Caki2 (cell line): ENCODE measurements at regions not wholly inside any gene's neighbourhood (a gene's known extent, or its start where the extent isn't known, plus 50 kb on each side); places are given as distances from the start of the nearest gene placed in this dataset.
"Not testable (repeated sequence)": the region's sequence is repeated elsewhere in the genome, so short reads cannot be mapped to it uniquely, and the experiment has no call there.

ENCODE experiments used
- DNase-seq: peaks from one replicate; pipeline ENCODE4 v3.0.0-alpha.2; 2015; ENCODE audit warnings: low read depth
- in situ Hi-C: cut with HindIII; loops from 2 replicates; pipeline ENCODE4 v1.10.0; 2016; ENCODE audit warnings: low sequenced_read_pairs, low pct_unique_long_range_greater_than_20kb, mixed read lengths

- in situ Hi-C loops: no loop called here
Observed at GRCh38 chr6:43937236-43938177, 167.5 kb downstream of the VEGFA start.

GRCh38 chr6:43936476-43936875 lies 166.5 kb downstream of the VEGFA start:
- in situ Hi-C loops: no loop called here
- DNase-seq: no peak

More at GRCh38 chr6:43937236-43938177, 167.5 kb downstream of the VEGFA start:
- DNase-seq: no peak

GRCh38 chr6:43935921-43936439 lies 166.0 kb downstream of the VEGFA start:
- no peak for DNase-seq

GRCh38 chr6:43934803-43935602 lies 165.0 kb downstream of the VEGFA start:
- in situ Hi-C loops: no loop called here
- no peak for DNase-seq

More at GRCh38 chr6:43935921-43936439, 166.0 kb downstream of the VEGFA start:
- in situ Hi-C loops: no loop called here

GRCh38 chr6:43934183-43934802 lies 164.3 kb downstream of the VEGFA start:
- no peak for DNase-seq
- in situ Hi-C loops: no loop called here

- in situ Hi-C loops: no loop called here
- no peak for DNase-seq
Observed at GRCh38 chr6:43933148-43933885, 163.3 kb downstream of the VEGFA start.

GRCh38 chr6:43932259-43933147 lies 162.5 kb downstream of the VEGFA start:
- no peak for DNase-seq
- in situ Hi-C loops: no loop called here

- in situ Hi-C loops: no loop called here
Observed at GRCh38 chr6:43931201-43931600, 161.2 kb downstream of the VEGFA start.

GRCh38 chr6:43930440-43931154 lies 160.6 kb downstream of the VEGFA start:
- DNase-seq: no peak
- in situ Hi-C loops: no loop called here

More at GRCh38 chr6:43931201-43931600, 161.2 kb downstream of the VEGFA start:
- no peak for DNase-seq

GRCh38 chr6:43929511-43929910 lies 159.5 kb downstream of the VEGFA start:
- in situ Hi-C loops: no loop called here
- no peak for DNase-seq

GRCh38 chr6:43927532-43928210 lies 157.7 kb downstream of the VEGFA start:
- in situ Hi-C loops: no loop called here
- DNase-seq: no peak

GRCh38 chr6:43926634-43927531 lies 156.9 kb downstream of the VEGFA start:
- DNase-seq: peak; percentile 98
- in situ Hi-C loops: no loop called here

- in situ Hi-C loops: not testable (repeated sequence)
Observed at GRCh38 chr6:43925636-43926139, 155.7 kb downstream of the VEGFA start.

GRCh38 chr6:43924222-43924702 lies 154.3 kb downstream of the VEGFA start:
- no peak for DNase-seq
- in situ Hi-C loops: no loop called here

More at GRCh38 chr6:43925636-43926139, 155.7 kb downstream of the VEGFA start:
- DNase-seq: not testable (repeated sequence)
